ENCODE measurements at regions not wholly inside any gene's neighbourhood (a gene's known extent, or its start where the extent isn't known, plus 50 kb on each side); places are given as distances from the start of the nearest gene placed in this dataset.

GRCh38 chr7:89495704-89496103 is 658.6 kb upstream of the STEAP1 start:
- in situ Hi-C loops (cut with MboI; ENCODE audit: low sequenced_read_pairs, unreplicated experiment): no loop called here
- DNase-seq (ENCODE audit: low spot score): no peak
- no peak for TF ChIP-seq CTCF (IDR thresholded peaks at IDR 0.05; ENCODE audit: borderline replicate concordance, control extremely low read depth, extremely low read depth, insufficient read depth, missing control alignments)

GRCh38 chr7:89500084-89500483 is 654.2 kb upstream of the STEAP1 start:
- DNase-seq (ENCODE audit: low spot score): no peak
- in situ Hi-C loops (cut with MboI; ENCODE audit: low sequenced_read_pairs, unreplicated experiment): no loop called here

GRCh38 chr7:89503281-89503680 is 651.0 kb upstream of the STEAP1 start:
- TF ChIP-seq CTCF (IDR thresholded peaks at IDR 0.05; ENCODE audit: borderline replicate concordance, control extremely low read depth, extremely low read depth, insufficient read depth, missing control alignments): no peak
- in situ Hi-C loops (cut with MboI; ENCODE audit: low sequenced_read_pairs, unreplicated experiment): no loop called here
- DNase-seq (ENCODE audit: low spot score): no peak

More at GRCh38 chr7:89500084-89500483, 654.2 kb upstream of the STEAP1 start:
- no peak for TF ChIP-seq CTCF (IDR thresholded peaks at IDR 0.05; ENCODE audit: borderline replicate concordance, control extremely low read depth, extremely low read depth, insufficient read depth, missing control alignments)

- no peak for DNase-seq (ENCODE audit: low spot score)
- TF ChIP-seq CTCF (IDR thresholded peaks at IDR 0.05; ENCODE audit: borderline replicate concordance, control extremely low read depth, extremely low read depth, insufficient read depth, missing control alignments): no peak
- in situ Hi-C loops (cut with MboI; ENCODE audit: low sequenced_read_pairs, unreplicated experiment): no loop called here
Observed at GRCh38 chr7:89507034-89507433, 647.2 kb upstream of the STEAP1 start.

GRCh38 chr7:89511900-89512299 is 642.4 kb upstream of the STEAP1 start:
- in situ Hi-C loops (cut with MboI; ENCODE audit: low sequenced_read_pairs, unreplicated experiment): no loop called here
- no peak for TF ChIP-seq CTCF (IDR thresholded peaks at IDR 0.05; ENCODE audit: borderline replicate concordance, control extremely low read depth, extremely low read depth, insufficient read depth, missing control alignments)
- DNase-seq (ENCODE audit: low spot score): no peak

GRCh38 chr7:89514970-89515369 is 639.3 kb upstream of the STEAP1 start:
- in situ Hi-C loops (cut with MboI; ENCODE audit: low sequenced_read_pairs, unreplicated experiment): no loop called here
- no peak for TF ChIP-seq CTCF (IDR thresholded peaks at IDR 0.05; ENCODE audit: borderline replicate concordance, control extremely low read depth, extremely low read depth, insufficient read depth, missing control alignments)
- no peak for DNase-seq (ENCODE audit: low spot score)

GRCh38 chr7:89517815-89518214 is 636.5 kb upstream of the STEAP1 start:
- no peak for TF ChIP-seq CTCF (IDR thresholded peaks at IDR 0.05; ENCODE audit: borderline replicate concordance, control extremely low read depth, extremely low read depth, insufficient read depth, missing control alignments)
- DNase-seq (ENCODE audit: low spot score): no peak
- in situ Hi-C loops (cut with MboI; ENCODE audit: low sequenced_read_pairs, unreplicated experiment): no loop called here

Data from GM13976 (cell line).